ENCODE measurements at regions not wholly inside any gene's neighbourhood (a gene's known extent, or its start where the extent isn't known, plus 50 kb on each side); places are given as distances from the start of the nearest gene placed in this dataset.
"Not testable (repeated sequence)": the region's sequence is repeated elsewhere in the genome, so short reads cannot be mapped to it uniquely, and the experiment has no call there.

- DNase-seq, result no peak
Observed at GRCh38 chr1:65064981-65065380, 83.0 kb upstream of the AK4 start.

DNA sequence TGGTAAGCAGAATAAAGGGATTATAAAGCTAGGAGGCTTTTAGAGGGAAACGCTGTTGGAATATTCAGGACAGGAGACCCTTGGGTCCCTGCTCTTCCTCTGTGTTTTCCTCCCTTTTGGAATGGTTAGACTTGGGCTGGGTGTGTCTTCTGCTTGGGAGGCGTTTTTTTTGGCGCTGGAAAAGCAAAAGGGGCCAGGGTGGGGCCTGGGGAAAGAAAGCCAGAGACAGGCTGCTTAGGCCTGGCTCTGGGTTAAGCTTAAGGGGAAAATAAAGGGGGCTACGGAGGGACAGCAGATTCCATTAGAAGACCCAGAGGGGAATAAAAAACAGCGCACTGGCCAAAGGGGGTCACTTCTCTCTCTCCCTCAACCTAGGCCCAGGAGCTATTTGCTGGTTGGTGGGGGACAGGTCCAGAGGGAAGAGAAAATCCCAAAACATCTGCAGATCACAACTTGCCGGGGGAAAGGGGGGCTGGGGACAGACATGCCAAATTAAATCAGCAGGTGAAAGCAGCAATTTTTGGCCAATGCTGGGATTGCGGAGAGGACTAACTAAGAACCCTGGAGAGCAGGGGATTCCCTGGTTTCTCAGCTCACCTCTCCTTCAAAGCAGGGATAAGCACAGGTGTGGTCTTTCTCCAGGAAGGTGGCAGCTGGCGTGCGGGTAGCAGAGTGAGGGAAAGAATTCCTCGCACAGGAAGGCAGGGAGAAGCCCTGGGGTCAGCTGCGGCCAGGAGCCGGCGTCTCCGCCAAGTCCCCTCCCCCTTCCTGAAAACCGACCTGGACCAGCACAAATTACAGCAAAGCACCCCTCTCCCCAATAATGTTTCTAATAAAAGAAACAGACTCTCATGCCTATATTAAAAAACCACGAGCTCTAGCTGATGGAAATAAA is 82.2 kb upstream of the AK4 start:
- no peak for DNase-seq

GRCh38 chr1:65066419-65066765 is 81.6 kb upstream of the AK4 start:
- no peak for DNase-seq

GRCh38 chr1:65066766-65067490 is 81.1 kb upstream of the AK4 start:
- peak; percentile 13 for DNase-seq

DNA sequence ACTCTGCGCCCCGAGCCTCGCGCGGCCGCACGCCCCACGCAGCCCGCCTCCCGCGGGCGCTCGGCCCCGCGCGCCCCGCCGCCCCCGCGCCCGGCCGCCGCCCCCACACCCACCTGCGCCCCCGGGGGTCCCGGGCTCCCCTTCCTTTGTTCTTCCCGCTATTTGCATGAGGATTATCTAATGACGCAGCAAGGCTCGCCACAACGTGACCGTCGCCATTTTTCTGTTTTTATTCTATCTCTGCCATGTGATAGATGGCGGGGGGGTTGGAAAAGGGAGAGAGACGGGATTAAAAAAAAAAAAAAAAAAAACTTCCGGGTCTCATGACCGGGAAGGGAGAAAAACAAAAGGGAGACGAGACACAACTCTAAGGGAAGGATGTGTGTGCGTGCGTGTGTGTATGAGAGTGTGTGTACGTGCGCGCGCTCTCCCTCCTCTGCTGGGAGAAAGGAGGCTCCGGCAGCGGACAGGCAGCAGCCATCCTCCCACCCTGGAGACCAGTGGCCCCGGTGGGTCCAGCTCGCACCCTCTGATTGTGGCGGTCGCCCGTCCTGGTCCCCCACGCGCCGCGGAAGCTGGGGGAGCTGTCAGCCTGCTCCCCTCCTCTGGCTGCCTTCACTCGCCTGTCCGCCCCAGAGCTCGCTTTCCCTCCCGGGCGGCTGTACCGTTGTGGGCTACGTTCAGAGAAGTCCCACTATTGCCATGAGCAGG is 80.4 kb upstream of the AK4 start:
- peak; percentile 71 for DNase-seq

DNA sequence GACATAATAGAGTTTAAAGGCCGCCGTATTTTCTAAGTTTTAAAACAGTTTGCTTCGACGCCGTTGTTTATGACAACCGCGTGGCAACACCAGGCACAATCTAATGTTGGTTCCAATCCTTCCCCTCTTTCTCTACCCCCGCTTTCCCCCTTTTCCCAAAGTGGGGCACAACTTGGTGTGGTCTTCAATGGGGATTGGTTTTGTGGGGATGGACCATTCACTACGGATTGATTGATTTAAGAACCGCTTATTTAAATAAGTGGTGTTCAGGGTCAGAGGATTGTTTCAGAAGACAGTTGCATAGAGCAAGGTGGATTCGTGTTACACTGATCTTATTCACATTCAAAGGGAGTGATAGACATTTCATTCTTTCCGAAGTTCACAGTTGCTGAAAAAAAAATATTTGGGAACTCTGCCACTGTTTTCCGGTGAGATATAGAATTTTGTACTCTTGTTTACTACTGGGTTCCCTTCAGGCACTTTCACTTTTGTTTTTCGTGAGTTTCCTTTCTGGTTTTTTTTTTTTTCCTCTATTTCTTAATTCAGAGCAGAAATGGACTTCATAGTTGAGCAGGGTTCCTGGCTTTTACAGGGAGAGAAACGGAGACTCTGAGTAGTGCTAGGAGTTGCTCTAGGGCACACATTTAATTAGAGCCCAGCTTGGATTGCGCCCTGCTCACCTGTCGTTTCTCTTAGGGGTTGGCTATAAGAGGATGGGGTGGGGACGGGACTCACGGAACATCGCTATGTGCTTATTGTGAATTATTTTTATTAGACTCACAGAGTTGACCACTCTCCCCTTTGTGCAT is 79.6 kb upstream of the AK4 start:
- peak; percentile 9 for DNase-seq

DNA sequence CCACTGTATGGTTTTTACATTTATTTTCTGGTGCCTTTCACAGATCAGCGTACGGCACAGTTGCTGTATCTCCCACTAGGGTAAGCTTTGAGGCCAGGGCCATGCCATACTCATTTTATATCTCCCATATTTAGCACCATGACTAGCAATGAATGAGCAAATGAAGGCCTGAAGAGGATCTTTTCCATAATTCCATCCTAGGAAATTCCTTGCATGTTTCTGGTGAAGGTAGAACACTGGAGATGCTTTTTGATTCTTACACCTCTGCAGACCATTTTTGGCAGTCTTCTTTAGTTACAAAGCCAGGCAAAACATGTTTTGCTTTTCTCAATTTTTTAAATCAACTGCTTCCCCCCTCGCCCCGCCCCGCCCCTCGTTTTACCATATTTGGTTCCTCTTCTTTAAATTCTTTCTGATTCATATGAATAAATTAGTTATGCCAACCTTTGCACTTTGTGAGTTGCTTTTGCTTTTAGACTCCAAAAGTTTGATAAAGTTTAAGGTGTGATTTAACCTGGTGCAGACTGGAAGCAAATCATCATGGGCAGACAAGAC is 78.9 kb upstream of the AK4 start:
- DNase-seq, result no peak

DNA sequence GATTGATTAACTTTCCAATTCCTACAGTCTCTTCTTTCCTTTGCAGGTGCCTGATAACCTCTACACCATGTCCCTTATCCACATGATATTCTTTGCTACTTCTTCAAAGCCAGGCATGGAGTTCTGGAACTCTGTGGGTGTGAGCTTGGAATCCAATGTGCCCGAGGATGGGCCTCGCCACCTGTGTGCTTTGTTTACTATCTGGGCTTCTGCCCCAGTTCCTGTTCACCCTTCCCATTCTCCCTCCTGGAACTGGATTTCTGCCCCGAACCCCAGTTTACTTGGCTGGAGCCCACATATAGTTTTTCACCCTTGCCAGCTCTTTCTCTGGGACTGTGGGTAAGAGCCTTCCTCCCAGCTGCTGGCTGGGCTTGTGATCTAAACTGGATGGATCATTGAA is 75.2 kb upstream of the AK4 start:
- no peak for DNase-seq

- peak; percentile 38 for DNase-seq
Observed at GRCh38 chr1:65075123-65075976, 72.7 kb upstream of the AK4 start.

GRCh38 chr1:65077369-65077768 is 70.6 kb upstream of the AK4 start:
- DNase-seq, result no peak

- no peak for DNase-seq
Observed at GRCh38 chr1:65079941-65080340, 68.1 kb upstream of the AK4 start.

DNA sequence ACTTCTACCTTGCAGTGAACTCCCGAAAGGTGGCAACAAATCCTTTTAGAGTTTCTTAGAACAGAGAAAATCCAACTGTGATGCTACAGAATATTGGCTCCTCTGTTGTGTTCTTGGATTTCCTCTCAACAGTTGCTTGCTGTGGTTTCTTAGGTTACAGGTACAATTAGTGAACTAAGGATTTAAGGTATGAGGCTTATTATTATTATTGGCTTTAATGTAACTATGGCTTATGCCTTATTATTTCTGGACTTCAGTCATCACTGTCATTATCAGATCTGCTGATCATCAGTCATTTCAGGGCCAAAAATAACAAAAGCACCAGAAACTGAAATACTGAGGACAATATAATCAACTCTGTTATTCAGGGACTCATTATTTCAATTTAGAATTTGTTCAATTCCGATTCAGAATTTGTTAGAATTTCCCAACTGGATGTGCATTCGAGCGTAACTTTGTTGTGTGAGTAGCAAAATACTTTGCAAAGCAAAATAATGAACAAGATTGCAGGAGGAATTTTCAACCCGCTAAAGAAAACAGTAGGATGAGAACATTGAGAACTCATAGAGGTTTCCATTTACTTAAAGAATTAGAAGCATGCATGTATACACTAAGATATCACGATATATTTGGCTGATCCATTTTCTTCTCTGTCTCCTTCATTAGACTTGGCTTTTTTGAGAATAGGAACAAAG is 65.5 kb upstream of the AK4 start:
- DNase-seq, result no peak

DNA sequence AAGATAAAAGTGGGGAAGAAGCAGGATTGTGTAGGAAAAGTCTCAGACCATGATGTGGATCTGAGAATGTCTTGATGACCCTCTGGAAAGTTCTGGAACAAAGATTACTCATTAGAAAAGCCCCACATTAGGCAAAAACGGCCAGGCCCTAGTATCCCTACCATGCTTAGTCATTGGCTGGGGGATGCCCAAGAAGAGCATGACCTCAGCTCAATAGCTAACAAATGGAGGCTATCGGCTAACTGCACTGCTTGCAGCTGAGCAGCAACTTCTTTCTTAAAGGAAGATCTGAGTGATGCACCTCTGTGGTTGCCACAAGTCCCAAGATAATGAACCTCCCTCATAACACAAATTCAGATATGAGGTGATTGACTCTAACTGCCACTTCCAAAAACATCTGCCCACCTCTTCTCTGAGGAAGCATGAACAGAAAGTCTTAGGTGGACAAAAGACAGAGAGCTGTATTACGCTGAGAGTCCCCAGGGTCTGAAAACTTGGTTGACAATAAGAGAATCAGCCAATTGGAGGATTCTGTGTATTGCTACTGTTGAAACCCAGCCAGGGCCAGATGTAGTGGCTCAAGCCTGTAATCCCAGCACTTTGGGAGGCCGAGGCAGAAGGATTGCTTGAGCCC is 64.6 kb upstream of the AK4 start:
- DNase-seq, result no peak

DNA sequence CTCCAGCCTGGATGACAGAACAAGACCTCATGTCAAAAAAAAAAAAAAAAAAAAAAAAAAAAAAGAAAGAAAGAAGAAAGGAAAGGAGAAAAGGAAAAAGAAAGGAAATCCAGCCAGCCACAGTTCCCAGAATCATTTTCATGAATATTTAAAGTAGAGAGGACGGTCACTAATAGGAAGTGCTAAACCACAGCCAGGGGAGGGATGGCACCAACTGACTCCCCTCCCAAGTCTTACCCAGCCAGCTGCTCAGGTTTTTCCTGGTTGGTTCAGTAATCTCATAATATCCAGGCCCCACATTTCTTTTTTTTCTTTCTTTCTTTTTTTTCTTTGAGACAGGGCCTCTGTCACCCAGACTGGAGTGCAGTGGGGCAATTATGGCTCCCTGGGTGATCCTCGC is 63.9 kb upstream of the AK4 start:
- DNase-seq, result no peak

DNA sequence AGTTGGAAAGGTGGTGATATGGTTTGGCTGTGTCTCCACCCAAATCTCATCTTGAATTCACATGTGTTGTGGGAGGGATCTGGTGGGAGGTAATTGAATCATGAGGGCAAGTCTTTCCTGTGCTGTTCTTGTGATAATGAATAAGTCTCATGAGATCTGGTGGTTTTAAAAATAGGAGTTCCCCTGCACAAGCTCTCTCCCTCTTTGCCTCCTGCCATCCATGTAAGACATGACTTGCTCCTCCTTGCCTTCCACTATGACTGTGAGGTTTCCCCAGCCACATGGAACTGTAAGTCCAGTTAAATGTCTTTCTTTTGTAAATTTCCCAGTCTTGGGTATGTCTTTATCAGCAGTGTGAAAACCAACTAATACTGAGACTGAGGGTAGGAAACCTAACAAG is 60.5 kb upstream of the AK4 start:
- DNase-seq, result not testable (repeated sequence)

- no peak for DNase-seq
Observed at GRCh38 chr1:65090406-65090805, 57.6 kb upstream of the AK4 start.

DNA sequence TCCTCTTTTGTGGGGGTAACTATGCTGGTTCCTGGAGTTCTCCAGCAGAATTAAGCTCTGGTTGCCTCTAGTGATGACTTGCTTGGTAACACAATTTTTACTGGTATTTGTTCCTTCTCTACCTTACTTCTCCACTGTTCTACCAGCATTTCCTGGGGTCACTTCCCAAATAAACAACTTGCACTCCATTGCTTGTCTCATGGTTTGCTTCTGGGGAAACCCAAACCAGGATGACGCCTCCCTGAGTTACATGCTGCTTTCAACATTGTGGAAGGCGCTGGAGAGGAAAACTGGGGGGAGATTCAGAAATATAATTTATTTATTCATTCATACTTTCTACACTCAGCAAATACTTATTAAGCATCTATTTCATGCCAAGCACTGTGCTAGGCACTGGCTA is 55.3 kb upstream of the AK4 start:
- no peak for DNase-seq

- DNase-seq, result no peak
Observed at GRCh38 chr1:65097076-65097475, 50.9 kb upstream of the AK4 start.
